ENCODE measurements at regions not wholly inside any gene's neighbourhood (a gene's known extent, or its start where the extent isn't known, plus 50 kb on each side); places are given as distances from the start of the nearest gene placed in this dataset.

GRCh38 chr4:116223040-116223732 is 862.2 kb downstream of the TRAM1L1 start:
- H3K27ac ChIP-seq (ENCODE audit: low read length): no peak overlapping the region
- CTCF ChIA-PET: no interaction called here
- ATAC-seq (no peak), DNase-seq (ENCODE audit: low read depth, low spot score) (no peak)
- intact Hi-C loops (cut with micrococcal nuclease; ENCODE audit: unreplicated experiment) (no loop called here), in situ Hi-C loops (cut with HindIII; ENCODE audit: low pct_unique_long_range_greater_than_20kb, low sequenced_read_pairs) (no loop called here)
- H3K4me1 ChIP-seq (ENCODE audit: control insufficient read depth, insufficient read depth, low read length): no peaks in the 10 kb centered on the region
- TF ChIP-seq TCF7L2 (IDR thresholded peaks at IDR 0.05; ENCODE audit: low read depth, low read length): no peak
- no peak for TF ChIP-seq CTCF (IDR thresholded peaks at IDR 0.05)
- TF ChIP-seq POLR2AphosphoS5 (IDR thresholded peaks at IDR 0.05; ENCODE audit: low read depth, low read length): no peak
- TF ChIP-seq REST (IDR thresholded peaks at IDR 0.05; ENCODE audit: insufficient read depth in 1 of 2, low read depth in 2 of 2, low read length in 1 of 2): no peak
- TF ChIP-seq SIN3A (IDR thresholded peaks at IDR 0.05; ENCODE audit: borderline replicate concordance, insufficient read depth, low read depth, low read length): no peak
- no peak overlapping the region for H3K4me3 ChIP-seq (ENCODE audit: low read depth in 2 of 2, low read length in 2 of 2)
- H3K36me3 ChIP-seq (ENCODE audit: control insufficient read depth, insufficient read depth, low read length): no peaks in the 10 kb centered on the region
- POLR2A ChIA-PET: no interaction called here
- BruUV-seq (replicated peaks): no TSS peak
- no peaks in the 10 kb centered on the region for H3K9me3 ChIP-seq (ENCODE audit: control insufficient read depth, insufficient read depth, low read depth, low read length)
- H3K27me3 ChIP-seq (ENCODE audit: control insufficient read depth, insufficient read depth, low read length): no peaks in the 10 kb centered on the region

- DNase-seq (ENCODE audit: low read depth, low spot score): no peak
- TF ChIP-seq SIN3A (IDR thresholded peaks at IDR 0.05; ENCODE audit: borderline replicate concordance, insufficient read depth, low read depth, low read length) (no peak), CTCF (IDR thresholded peaks at IDR 0.05) (no peak), TCF7L2 (IDR thresholded peaks at IDR 0.05; ENCODE audit: low read depth, low read length) (no peak), REST (IDR thresholded peaks at IDR 0.05; ENCODE audit: insufficient read depth in 1 of 2, low read depth in 2 of 2, low read length in 1 of 2) (no peak), POLR2AphosphoS5 (IDR thresholded peaks at IDR 0.05; ENCODE audit: low read depth, low read length) (no peak)
- intact Hi-C loops (cut with micrococcal nuclease; ENCODE audit: unreplicated experiment): no loop called here
- in situ Hi-C loops (cut with HindIII; ENCODE audit: low pct_unique_long_range_greater_than_20kb, low sequenced_read_pairs): no loop called here
- Histone ChIP-seq H3K9me3 (ENCODE audit: control insufficient read depth, insufficient read depth, low read depth, low read length) (no peaks in the 10 kb centered on the region), H3K4me1 (ENCODE audit: control insufficient read depth, insufficient read depth, low read length) (no peaks in the 10 kb centered on the region), H3K36me3 (ENCODE audit: control insufficient read depth, insufficient read depth, low read length) (no peaks in the 10 kb centered on the region), H3K27ac (ENCODE audit: low read length) (no peak overlapping the region), H3K27me3 (ENCODE audit: control insufficient read depth, insufficient read depth, low read length) (no peaks in the 10 kb centered on the region), H3K4me3 (ENCODE audit: low read depth in 2 of 2, low read length in 2 of 2) (no peak overlapping the region)
- ATAC-seq: no peak
- BruUV-seq (replicated peaks): no TSS peak
- ChIA-PET POLR2A (no interaction called here), CTCF (no interaction called here)
These were observed 867.6 kb downstream of the TRAM1L1 start for GRCh38 chr4:116217781-116218180.
